DMS153 treated with DMSO at 0.1 percent for 48 hours (cell line): ENCODE measurements at regions not wholly inside any gene's neighbourhood (a gene's known extent, or its start where the extent isn't known, plus 50 kb on each side); places are given as distances from the start of the nearest gene placed in this dataset.
"Not testable (repeated sequence)": the region's sequence is repeated elsewhere in the genome, so short reads cannot be mapped to it uniquely, and the experiment has no call there.

ENCODE experiments used
- DNase-seq: peaks from one replicate; lab custom pipeline; 2025; ENCODE audit not compliant: unreplicated experiment; lab: John Stamatoyannopoulos, UW

GRCh38 chr15:77897896-77898406 lies 179.6 kb downstream of the TBC1D2B start:
- DNase-seq, result no peak

GRCh38 chr15:77897113-77897895 lies 180.2 kb downstream of the TBC1D2B start:
- DNase-seq, result not testable (repeated sequence)

GRCh38 chr15:77896147-77897112 lies 181.1 kb downstream of the TBC1D2B start:
- DNase-seq, result not testable (repeated sequence)

- DNase-seq, result no peak
Observed at GRCh38 chr15:77895742-77896141, 181.8 kb downstream of the TBC1D2B start.

GRCh38 chr15:77895145-77895544 lies 182.4 kb downstream of the TBC1D2B start:
- DNase-seq, result not testable (repeated sequence)

GRCh38 chr15:77893671-77894640 lies 183.6 kb downstream of the TBC1D2B start:
- not testable (repeated sequence) for DNase-seq

GRCh38 chr15:77893246-77893645 lies 184.3 kb downstream of the TBC1D2B start:
- not testable (repeated sequence) for DNase-seq

- no peak for DNase-seq
Observed at GRCh38 chr15:77892335-77892734, 185.2 kb downstream of the TBC1D2B start.

- not testable (repeated sequence) for DNase-seq
Observed at GRCh38 chr15:77891862-77892261, 185.6 kb downstream of the TBC1D2B start.

- not testable (repeated sequence) for DNase-seq
Observed at GRCh38 chr15:77890911-77891801, 186.4 kb downstream of the TBC1D2B start.

- not testable (repeated sequence) for DNase-seq
Observed at GRCh38 chr15:77889828-77890725, 187.4 kb downstream of the TBC1D2B start.

GRCh38 chr15:77889009-77889806 lies 188.3 kb downstream of the TBC1D2B start:
- no peak for DNase-seq

GRCh38 chr15:77887563-77888429 lies 189.7 kb downstream of the TBC1D2B start:
- DNase-seq, result not testable (repeated sequence)

- DNase-seq, result no peak
Observed at GRCh38 chr15:77886805-77887448, 190.6 kb downstream of the TBC1D2B start.

GRCh38 chr15:77885877-77886500 lies 191.5 kb downstream of the TBC1D2B start:
- not testable (repeated sequence) for DNase-seq

- not testable (repeated sequence) for DNase-seq
Observed at GRCh38 chr15:77883012-77883411, 194.5 kb downstream of the TBC1D2B start.
